ENCODE measurements at regions not wholly inside any gene's neighbourhood (a gene's known extent, or its start where the extent isn't known, plus 50 kb on each side); places are given as distances from the start of the nearest gene placed in this dataset.
A peak's percentile ranks its signal among the peaks of the same experiment; 100 is the strongest.

DNA sequence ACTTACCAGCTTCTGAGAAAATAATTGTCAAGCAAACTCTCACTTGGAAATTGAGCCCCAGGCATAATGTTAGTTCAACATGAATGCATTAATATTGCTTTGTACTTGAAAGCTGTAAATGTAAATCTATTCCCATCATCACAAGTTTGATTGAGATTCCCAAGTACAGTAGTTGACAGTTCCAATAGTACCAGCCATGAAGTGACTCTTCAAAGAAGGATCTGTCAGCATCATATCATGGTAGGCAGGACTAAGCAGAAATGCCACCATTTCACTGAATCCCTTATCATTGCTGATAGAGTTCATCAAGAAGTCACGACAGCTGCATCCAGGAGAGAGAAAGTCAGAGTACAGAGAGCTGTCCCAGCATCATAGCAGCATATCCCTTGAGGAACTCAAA lies 348.7 kb downstream of the OMA1 start:
- POLR2A ChIA-PET (ENCODE audit: low non-redundant PET), result no interaction called here

DNA sequence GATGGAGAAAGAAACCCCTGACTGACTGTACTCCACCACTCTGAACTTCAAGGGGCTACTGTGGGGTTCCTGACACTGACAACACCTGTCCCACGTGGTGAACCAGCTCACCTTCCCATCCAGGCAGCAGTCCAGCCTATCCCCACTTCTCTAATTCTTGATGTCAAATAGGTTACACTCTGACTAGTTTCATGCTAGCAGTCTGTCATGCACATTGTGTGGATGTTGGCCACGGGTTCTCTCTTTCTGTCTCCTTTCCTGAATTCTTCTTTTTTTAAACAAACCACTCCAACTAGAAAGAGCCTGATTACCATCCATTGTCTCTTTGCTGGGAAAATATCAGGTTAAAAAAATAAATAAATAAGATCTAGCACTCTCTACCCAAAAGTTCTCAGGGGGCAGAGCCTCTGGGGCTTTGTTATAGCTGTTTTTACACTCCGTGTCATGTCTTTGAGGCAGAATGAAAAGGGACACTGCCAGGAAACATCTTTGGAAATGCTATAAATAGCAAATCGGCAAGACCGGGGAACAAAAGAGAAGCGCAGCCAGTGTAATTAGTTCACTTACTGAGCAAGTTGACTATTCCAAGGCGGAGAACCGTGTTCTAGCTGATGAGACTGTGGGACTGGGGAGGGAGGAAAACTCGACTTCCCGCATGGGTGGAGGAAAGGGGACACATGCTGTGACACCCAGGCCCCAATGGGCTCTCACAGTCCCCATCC lies 356.1 kb downstream of the OMA1 start:
- TF ChIP-seq CTCF (conservative IDR thresholded peaks at IDR 0.05; ENCODE audit: low read depth, low read length) (no peak), EZH2 (IDR thresholded peaks at IDR 0.05; ENCODE audit: borderline replicate concordance, low read depth, low read length, poor library complexity, severe bottlenecking) (no peak)
- no peaks in the 10 kb centered on the region for H3K4me1 ChIP-seq (ENCODE audit: insufficient read depth, low read length, poor library complexity, severe bottlenecking)
- POLR2A ChIA-PET (ENCODE audit: low non-redundant PET), result no interaction called here
- H3K36me3 ChIP-seq (ENCODE audit: insufficient read depth, low read length, poor library complexity, severe bottlenecking), result no peaks in the 10 kb centered on the region
- DNase-seq (ENCODE audit: low spot score), result peak; percentile 24
- H3K9me3 ChIP-seq (ENCODE audit: low read depth, low read length, poor library complexity, severe bottlenecking), result no peaks in the 10 kb centered on the region
- intact Hi-C loops (cut with micrococcal nuclease; ENCODE audit: unreplicated experiment), result no loop called here
- BruUV-seq (replicated peaks), result no TSS peak
- no peaks in the 10 kb centered on the region for H3K27me3 ChIP-seq (replicated peaks; ENCODE audit: insufficient read depth, low read depth, low read length, poor library complexity)
- H3K4me3 ChIP-seq (ENCODE audit: low read depth, low read length, poor library complexity, severe bottlenecking), result no peak overlapping the region
- no peak overlapping the region for H3K27ac ChIP-seq (ENCODE audit: low read depth, low read length, poor library complexity, severe bottlenecking)
- CTCF ChIA-PET, result no interaction called here

More for the DNA sequence above, 348.7 kb downstream of the OMA1 start:
- no peaks in the 10 kb centered on the region for H3K27me3 ChIP-seq (replicated peaks; ENCODE audit: insufficient read depth, low read depth, low read length, poor library complexity)
- DNase-seq (ENCODE audit: low spot score), result no peak
- BruUV-seq (replicated peaks), result no TSS peak
- no peak overlapping the region for H3K27ac ChIP-seq (ENCODE audit: low read depth, low read length, poor library complexity, severe bottlenecking)
- no peaks in the 10 kb centered on the region for H3K36me3 ChIP-seq (ENCODE audit: insufficient read depth, low read length, poor library complexity, severe bottlenecking)
- intact Hi-C loops (cut with micrococcal nuclease; ENCODE audit: unreplicated experiment), result no loop called here
- TF ChIP-seq CTCF (conservative IDR thresholded peaks at IDR 0.05; ENCODE audit: low read depth, low read length) (no peak), EZH2 (IDR thresholded peaks at IDR 0.05; ENCODE audit: borderline replicate concordance, low read depth, low read length, poor library complexity, severe bottlenecking) (no peak)
- CTCF ChIA-PET, result no interaction called here
- no peaks in the 10 kb centered on the region for H3K4me1 ChIP-seq (ENCODE audit: insufficient read depth, low read length, poor library complexity, severe bottlenecking)
- H3K9me3 ChIP-seq (ENCODE audit: low read depth, low read length, poor library complexity, severe bottlenecking), result no peaks in the 10 kb centered on the region
- H3K4me3 ChIP-seq (ENCODE audit: low read depth, low read length, poor library complexity, severe bottlenecking), result no peak overlapping the region

GRCh38 chr1:58189453-58189852 lies 357.1 kb downstream of the OMA1 start:
- POLR2A ChIA-PET (ENCODE audit: low non-redundant PET), result no interaction called here
- TF ChIP-seq EZH2 (IDR thresholded peaks at IDR 0.05; ENCODE audit: borderline replicate concordance, low read depth, low read length, poor library complexity, severe bottlenecking) (no peak), CTCF (conservative IDR thresholded peaks at IDR 0.05; ENCODE audit: low read depth, low read length) (no peak)

More at GRCh38 chr1:58189453-58189852, 357.1 kb downstream of the OMA1 start:
- Histone ChIP-seq H3K4me3 (ENCODE audit: low read depth, low read length, poor library complexity, severe bottlenecking) (no peak overlapping the region), H3K9me3 (ENCODE audit: low read depth, low read length, poor library complexity, severe bottlenecking) (no peaks in the 10 kb centered on the region), H3K36me3 (ENCODE audit: insufficient read depth, low read length, poor library complexity, severe bottlenecking) (no peaks in the 10 kb centered on the region), H3K4me1 (ENCODE audit: insufficient read depth, low read length, poor library complexity, severe bottlenecking) (no peaks in the 10 kb centered on the region), H3K27me3 (replicated peaks; ENCODE audit: insufficient read depth, low read depth, low read length, poor library complexity) (no peaks in the 10 kb centered on the region), H3K27ac (ENCODE audit: low read depth, low read length, poor library complexity, severe bottlenecking) (no peak overlapping the region)
- intact Hi-C loops (cut with micrococcal nuclease; ENCODE audit: unreplicated experiment), result no loop called here
- BruUV-seq (replicated peaks), result no TSS peak
- CTCF ChIA-PET, result no interaction called here
- DNase-seq (ENCODE audit: low spot score), result no peak
